ENCODE measurements at regions not wholly inside any gene's neighbourhood (a gene's known extent, or its start where the extent isn't known, plus 50 kb on each side); places are given as distances from the start of the nearest gene placed in this dataset.

DNA sequence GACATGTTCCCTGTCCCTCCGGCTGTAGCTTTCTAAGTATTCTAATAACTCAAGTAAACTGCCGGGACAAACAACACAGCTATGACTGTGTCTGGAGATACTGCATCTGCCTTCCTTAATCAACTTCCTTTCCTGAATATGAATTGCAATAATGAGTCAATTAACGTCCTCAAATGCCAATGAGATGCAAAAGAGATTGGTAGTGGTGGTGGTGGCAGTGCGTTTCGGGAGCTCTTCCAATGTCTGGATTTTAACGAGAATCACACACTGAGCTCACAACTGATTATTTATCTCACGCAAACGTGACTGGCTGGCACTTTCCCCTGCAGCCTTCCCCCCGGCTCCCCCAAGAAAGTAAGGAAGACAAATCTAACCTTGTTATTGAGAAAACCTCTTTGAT, 226.1 kb upstream of the GK2 start:
- H3K9me3 ChIP-seq: no peaks in the 10 kb centered on the region
- ATAC-seq (ENCODE audit: low FRiP score in 2 of 2) (no peak), DNase-seq (no peak)
- TF ChIP-seq EP300 (IDR thresholded peaks at IDR 0.05) (no peak), POLR2AphosphoS5 (IDR thresholded peaks at IDR 0.05) (no peak), POLR2A (IDR thresholded peaks at IDR 0.05) (no peak)
- TF ChIP-seq, protein P1, sequence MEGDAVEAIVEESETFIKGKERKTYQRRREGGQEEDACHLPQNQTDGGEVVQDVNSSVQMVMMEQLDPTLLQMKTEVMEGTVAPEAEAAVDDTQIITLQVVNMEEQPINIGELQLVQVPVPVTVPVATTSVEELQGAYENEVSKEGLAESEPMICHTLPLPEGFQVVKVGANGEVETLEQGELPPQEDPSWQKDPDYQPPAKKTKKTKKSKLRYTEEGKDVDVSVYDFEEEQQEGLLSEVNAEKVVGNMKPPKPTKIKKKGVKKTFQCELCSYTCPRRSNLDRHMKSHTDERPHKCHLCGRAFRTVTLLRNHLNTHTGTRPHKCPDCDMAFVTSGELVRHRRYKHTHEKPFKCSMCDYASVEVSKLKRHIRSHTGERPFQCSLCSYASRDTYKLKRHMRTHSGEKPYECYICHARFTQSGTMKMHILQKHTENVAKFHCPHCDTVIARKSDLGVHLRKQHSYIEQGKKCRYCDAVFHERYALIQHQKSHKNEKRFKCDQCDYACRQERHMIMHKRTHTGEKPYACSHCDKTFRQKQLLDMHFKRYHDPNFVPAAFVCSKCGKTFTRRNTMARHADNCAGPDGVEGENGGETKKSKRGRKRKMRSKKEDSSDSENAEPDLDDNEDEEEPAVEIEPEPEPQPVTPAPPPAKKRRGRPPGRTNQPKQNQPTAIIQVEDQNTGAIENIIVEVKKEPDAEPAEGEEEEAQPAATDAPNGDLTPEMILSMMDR (IDR thresholded peaks at IDR 0.05): no peak
- H3K4me1 ChIP-seq: no peaks in the 10 kb centered on the region
- H3K4me3 ChIP-seq: no peak overlapping the region
- 72 to 80% methylated on average over 9 of the region's 9 CpGs for WGBS, 2 donors
- no peaks in the 10 kb centered on the region for H3K36me3 ChIP-seq
- H3K27me3 ChIP-seq: no peaks in the 10 kb centered on the region
- no peak overlapping the region for H3K27ac ChIP-seq

DNA sequence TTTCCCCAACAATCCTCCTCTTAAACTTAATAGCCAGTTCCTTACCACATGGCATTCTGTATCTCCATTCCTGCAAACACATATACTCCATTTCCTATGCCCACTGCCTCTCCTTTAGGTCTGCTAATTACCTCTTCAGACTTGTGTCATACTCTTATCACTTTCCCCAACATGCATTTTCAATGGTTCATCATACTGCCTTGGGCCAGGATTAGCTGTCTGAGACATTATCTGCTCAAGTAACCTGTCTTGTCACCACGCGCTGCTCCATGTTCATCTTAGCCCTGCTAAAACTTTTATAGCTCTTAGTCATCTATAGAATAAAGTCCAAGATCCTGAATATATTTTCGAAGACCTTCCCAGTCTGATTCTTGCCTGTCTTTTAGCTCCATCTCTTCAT, 224.1 kb upstream of the GK2 start:
- H3K4me1 ChIP-seq: no peaks in the 10 kb centered on the region
- no peak for ATAC-seq (ENCODE audit: low FRiP score in 2 of 2)
- TF ChIP-seq POLR2A (IDR thresholded peaks at IDR 0.05) (no peak), POLR2AphosphoS5 (IDR thresholded peaks at IDR 0.05) (no peak), EP300 (IDR thresholded peaks at IDR 0.05) (no peak)
- TF ChIP-seq, protein P1 (IDR thresholded peaks at IDR 0.05): no peak
- no peak for DNase-seq
- H3K36me3 ChIP-seq: no peaks in the 10 kb centered on the region
- H3K9me3 ChIP-seq: no peaks in the 10 kb centered on the region
- H3K4me3 ChIP-seq: no peak overlapping the region
- H3K27me3 ChIP-seq: no peaks in the 10 kb centered on the region
- 98 to 100% methylated on average over 3 of the region's 3 CpGs for WGBS, 2 donors
- no peak overlapping the region for H3K27ac ChIP-seq

DNA sequence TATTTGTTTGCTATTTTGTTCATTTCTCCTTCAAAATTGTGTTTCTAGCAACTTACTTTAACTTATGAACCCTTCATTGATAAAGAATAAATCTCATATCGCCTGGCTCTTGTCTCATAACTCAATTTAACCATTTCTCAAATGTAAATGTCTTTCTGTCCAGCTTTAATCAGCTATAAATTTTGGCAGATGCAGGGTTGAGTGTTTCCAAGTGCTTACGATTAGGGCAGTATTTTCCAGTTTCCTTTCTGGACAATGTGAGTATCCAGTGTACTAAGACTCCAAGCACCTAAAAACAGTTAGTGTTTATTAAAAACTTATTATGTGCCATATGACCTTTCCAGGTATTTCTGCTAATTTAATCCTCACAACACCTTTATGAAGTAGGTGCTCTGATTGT, 218.6 kb upstream of the GK2 start:
- Histone ChIP-seq H3K4me3 (no peak overlapping the region), H3K9me3 (no peaks in the 10 kb centered on the region), H3K36me3 (no peaks in the 10 kb centered on the region), H3K27me3 (no peaks in the 10 kb centered on the region), H3K27ac (no peak overlapping the region), H3K4me1 (no peaks in the 10 kb centered on the region)
- DNase-seq (no peak), ATAC-seq (ENCODE audit: low FRiP score in 2 of 2) (no peak)
- TF ChIP-seq, protein P1 (IDR thresholded peaks at IDR 0.05): no peak
- TF ChIP-seq POLR2AphosphoS5 (IDR thresholded peaks at IDR 0.05) (no peak), POLR2A (IDR thresholded peaks at IDR 0.05) (no peak), EP300 (IDR thresholded peaks at IDR 0.05) (no peak)
- WGBS, 2 donors: 77 to 82% methylated on average over 2 of the region's 2 CpGs

DNA sequence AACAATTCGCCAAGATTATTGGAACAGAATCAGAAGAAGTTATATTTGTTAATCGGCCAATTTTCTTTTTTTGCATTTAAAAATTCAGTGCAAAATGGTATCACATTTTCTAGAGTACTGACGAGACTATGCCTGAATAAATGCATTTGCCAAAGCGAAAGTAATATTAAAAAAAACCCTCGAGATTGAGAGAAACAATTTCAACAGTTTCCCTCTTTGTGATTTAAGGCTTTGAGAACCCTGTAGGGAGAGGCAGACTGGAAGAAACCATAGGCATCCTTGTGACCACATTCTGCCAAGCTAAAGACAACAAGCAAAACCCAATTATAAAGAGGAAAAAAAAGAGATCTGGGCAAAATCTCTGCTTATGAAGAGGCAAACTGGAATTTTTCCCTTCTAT, 218.1 kb upstream of the GK2 start:
- ATAC-seq (ENCODE audit: low FRiP score in 2 of 2) (no peak), DNase-seq (no peak)
- Histone ChIP-seq H3K27me3 (no peaks in the 10 kb centered on the region), H3K4me1 (no peaks in the 10 kb centered on the region), H3K9me3 (no peaks in the 10 kb centered on the region), H3K4me3 (no peak overlapping the region), H3K27ac (no peak overlapping the region), H3K36me3 (no peaks in the 10 kb centered on the region)
- TF ChIP-seq, protein P1 (IDR thresholded peaks at IDR 0.05): no peak
- 67 to 74% methylated on average over 5 of the region's 5 CpGs for WGBS, 2 donors

DNA sequence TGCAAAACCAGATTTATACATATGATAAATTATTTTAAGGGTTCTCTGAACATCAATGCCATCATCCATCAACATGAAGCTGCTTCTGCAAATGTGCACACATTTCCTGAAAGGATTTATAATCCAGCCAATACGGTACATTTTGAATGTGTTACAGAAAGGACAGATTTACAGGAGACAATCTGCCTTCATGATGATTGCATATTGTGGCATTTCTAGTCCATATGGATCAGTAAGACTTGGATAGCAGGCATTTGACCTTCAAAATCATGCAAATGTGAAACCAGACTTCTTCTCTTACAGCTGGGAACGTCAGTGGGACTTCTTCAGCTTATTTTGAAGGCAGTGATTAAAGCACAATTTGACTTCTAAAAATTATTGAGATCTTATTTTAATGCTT, 217.3 kb upstream of the GK2 start:
- H3K27ac ChIP-seq: no peak overlapping the region
- no peak overlapping the region for H3K4me3 ChIP-seq
- ATAC-seq (ENCODE audit: low FRiP score in 2 of 2): no peak

More for the DNA sequence above, 217.3 kb upstream of the GK2 start:
- H3K27me3 ChIP-seq: no peaks in the 10 kb centered on the region
- no peaks in the 10 kb centered on the region for H3K9me3 ChIP-seq
- H3K4me1 ChIP-seq: no peaks in the 10 kb centered on the region
- H3K36me3 ChIP-seq: no peaks in the 10 kb centered on the region
- 59 to 68% methylated on average over 2 of the region's 2 CpGs for WGBS, 2 donors
- TF ChIP-seq, protein P1 (IDR thresholded peaks at IDR 0.05): no peak
- TF ChIP-seq POLR2A (IDR thresholded peaks at IDR 0.05) (no peak), POLR2AphosphoS5 (IDR thresholded peaks at IDR 0.05) (no peak), EP300 (IDR thresholded peaks at IDR 0.05) (no peak)
- DNase-seq: no peak

Data from upper lobe of left lung (tissue), 6 donors.